ENCODE measurements at regions not wholly inside any gene's neighbourhood (a gene's known extent, or its start where the extent isn't known, plus 50 kb on each side); places are given as distances from the start of the nearest gene placed in this dataset.

DNA sequence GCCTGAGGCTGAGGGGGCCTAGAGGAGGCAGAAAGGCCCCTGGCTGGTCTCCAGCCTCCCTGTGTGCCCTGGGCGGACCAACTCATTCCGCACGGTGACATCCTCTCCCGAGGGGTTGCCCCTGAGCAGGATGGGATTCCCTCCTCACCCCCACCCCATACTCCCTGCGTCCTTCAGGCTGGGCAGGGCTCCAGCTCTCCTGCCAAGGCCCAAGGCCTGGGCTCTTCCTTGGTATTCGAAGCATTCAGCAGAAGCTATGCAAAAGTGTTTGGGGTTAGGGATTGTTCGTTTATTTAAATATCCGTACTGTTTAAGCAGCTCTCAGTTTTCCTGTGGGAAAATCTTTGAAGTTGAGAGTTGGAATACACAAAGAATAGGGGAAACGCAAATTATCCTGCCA, 113.1 kb upstream of the RAB12 start:
- TF ChIP-seq POLR2AphosphoS5 (IDR thresholded peaks at IDR 0.05; ENCODE audit: low read depth, low read length): no peak
- TF ChIP-seq, protein P1, sequence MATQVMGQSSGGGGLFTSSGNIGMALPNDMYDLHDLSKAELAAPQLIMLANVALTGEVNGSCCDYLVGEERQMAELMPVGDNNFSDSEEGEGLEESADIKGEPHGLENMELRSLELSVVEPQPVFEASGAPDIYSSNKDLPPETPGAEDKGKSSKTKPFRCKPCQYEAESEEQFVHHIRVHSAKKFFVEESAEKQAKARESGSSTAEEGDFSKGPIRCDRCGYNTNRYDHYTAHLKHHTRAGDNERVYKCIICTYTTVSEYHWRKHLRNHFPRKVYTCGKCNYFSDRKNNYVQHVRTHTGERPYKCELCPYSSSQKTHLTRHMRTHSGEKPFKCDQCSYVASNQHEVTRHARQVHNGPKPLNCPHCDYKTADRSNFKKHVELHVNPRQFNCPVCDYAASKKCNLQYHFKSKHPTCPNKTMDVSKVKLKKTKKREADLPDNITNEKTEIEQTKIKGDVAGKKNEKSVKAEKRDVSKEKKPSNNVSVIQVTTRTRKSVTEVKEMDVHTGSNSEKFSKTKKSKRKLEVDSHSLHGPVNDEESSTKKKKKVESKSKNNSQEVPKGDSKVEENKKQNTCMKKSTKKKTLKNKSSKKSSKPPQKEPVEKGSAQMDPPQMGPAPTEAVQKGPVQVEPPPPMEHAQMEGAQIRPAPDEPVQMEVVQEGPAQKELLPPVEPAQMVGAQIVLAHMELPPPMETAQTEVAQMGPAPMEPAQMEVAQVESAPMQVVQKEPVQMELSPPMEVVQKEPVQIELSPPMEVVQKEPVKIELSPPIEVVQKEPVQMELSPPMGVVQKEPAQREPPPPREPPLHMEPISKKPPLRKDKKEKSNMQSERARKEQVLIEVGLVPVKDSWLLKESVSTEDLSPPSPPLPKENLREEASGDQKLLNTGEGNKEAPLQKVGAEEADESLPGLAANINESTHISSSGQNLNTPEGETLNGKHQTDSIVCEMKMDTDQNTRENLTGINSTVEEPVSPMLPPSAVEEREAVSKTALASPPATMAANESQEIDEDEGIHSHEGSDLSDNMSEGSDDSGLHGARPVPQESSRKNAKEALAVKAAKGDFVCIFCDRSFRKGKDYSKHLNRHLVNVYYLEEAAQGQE (IDR thresholded peaks at IDR 0.05; ENCODE audit: insufficient read depth in 1 of 2, low read depth in 2 of 2, low read length in 1 of 2): no peak
- no peak for TF ChIP-seq SIN3A (IDR thresholded peaks at IDR 0.05; ENCODE audit: borderline replicate concordance, insufficient read depth, low read depth, low read length)
- no peak for TF ChIP-seq TCF7L2 (IDR thresholded peaks at IDR 0.05; ENCODE audit: low read depth, low read length)
- TF ChIP-seq, protein P2, sequence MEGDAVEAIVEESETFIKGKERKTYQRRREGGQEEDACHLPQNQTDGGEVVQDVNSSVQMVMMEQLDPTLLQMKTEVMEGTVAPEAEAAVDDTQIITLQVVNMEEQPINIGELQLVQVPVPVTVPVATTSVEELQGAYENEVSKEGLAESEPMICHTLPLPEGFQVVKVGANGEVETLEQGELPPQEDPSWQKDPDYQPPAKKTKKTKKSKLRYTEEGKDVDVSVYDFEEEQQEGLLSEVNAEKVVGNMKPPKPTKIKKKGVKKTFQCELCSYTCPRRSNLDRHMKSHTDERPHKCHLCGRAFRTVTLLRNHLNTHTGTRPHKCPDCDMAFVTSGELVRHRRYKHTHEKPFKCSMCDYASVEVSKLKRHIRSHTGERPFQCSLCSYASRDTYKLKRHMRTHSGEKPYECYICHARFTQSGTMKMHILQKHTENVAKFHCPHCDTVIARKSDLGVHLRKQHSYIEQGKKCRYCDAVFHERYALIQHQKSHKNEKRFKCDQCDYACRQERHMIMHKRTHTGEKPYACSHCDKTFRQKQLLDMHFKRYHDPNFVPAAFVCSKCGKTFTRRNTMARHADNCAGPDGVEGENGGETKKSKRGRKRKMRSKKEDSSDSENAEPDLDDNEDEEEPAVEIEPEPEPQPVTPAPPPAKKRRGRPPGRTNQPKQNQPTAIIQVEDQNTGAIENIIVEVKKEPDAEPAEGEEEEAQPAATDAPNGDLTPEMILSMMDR (IDR thresholded peaks at IDR 0.05): no peak
- DNase-seq (ENCODE audit: low read depth, low spot score) (no peak), ATAC-seq (no peak)
- Histone ChIP-seq H3K4me3 (ENCODE audit: low read depth in 2 of 2, low read length in 2 of 2) (no peak overlapping the region), H3K9me3 (ENCODE audit: control insufficient read depth, insufficient read depth, low read depth, low read length) (no peaks in the 10 kb centered on the region), H3K36me3 (ENCODE audit: control insufficient read depth, insufficient read depth, low read length) (no peaks in the 10 kb centered on the region), H3K4me1 (ENCODE audit: control insufficient read depth, insufficient read depth, low read length) (no peaks in the 10 kb centered on the region), H3K27ac (ENCODE audit: low read length) (no peak overlapping the region), H3K27me3 (ENCODE audit: control insufficient read depth, insufficient read depth, low read length) (peaks cover 2% of the 10 kb centered on the region; the same call in 1 of the 2 replicates)
- ChIA-PET POLR2A (interaction anchor here (0.5 to 0.6 kb wide), 2 partner anchors 14 to 20 kb away, joined by 9 to 15 read pairs; no protein-coding TSS in a partner anchor), CTCF (no interaction called here)
- intact Hi-C loops (cut with micrococcal nuclease; ENCODE audit: unreplicated experiment): no loop called here
- no TSS peak for BruUV-seq (replicated peaks)
- in situ Hi-C loops (cut with HindIII; ENCODE audit: low pct_unique_long_range_greater_than_20kb, low sequenced_read_pairs): no loop called here

DNA sequence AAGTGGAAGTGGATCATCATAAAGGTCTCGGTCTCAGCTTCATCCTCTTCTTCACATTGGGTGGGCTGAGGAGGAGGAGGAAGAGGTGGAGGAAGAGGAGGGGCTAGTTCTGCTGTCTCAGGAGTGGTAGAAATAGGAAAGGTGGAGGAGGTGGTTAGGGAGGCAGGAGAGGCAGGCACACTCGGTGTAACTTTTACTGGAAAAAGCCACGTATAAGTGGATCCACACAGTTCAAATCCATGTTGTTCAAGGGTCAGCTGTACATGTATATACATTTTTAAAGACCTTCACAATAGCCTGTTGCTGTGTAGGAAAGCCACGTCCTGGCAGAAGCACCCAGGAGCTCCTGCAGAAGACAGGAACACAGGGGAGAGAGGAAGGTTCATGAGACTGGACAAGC, 110.3 kb upstream of the RAB12 start:
- intact Hi-C loops (cut with micrococcal nuclease; ENCODE audit: unreplicated experiment): no loop called here
- DNase-seq (ENCODE audit: low read depth, low spot score) (no peak), ATAC-seq (no peak)
- POLR2A ChIA-PET: no interaction called here
- CTCF ChIA-PET: no interaction called here
- Histone ChIP-seq H3K27me3 (ENCODE audit: control insufficient read depth, insufficient read depth, low read length) (no peaks in the 10 kb centered on the region; the same call in 1 of the 2 replicates), H3K4me1 (ENCODE audit: control insufficient read depth, insufficient read depth, low read length) (no peaks in the 10 kb centered on the region), H3K27ac (ENCODE audit: low read length) (no peak overlapping the region), H3K4me3 (ENCODE audit: low read depth in 2 of 2, low read length in 2 of 2) (no peak overlapping the region), H3K9me3 (ENCODE audit: control insufficient read depth, insufficient read depth, low read depth, low read length) (no peaks in the 10 kb centered on the region), H3K36me3 (ENCODE audit: control insufficient read depth, insufficient read depth, low read length) (no peaks in the 10 kb centered on the region)
- TF ChIP-seq, protein P1 (IDR thresholded peaks at IDR 0.05; ENCODE audit: insufficient read depth in 1 of 2, low read depth in 2 of 2, low read length in 1 of 2): no peak
- no peak for TF ChIP-seq SIN3A (IDR thresholded peaks at IDR 0.05; ENCODE audit: borderline replicate concordance, insufficient read depth, low read depth, low read length)
- TF ChIP-seq POLR2AphosphoS5 (IDR thresholded peaks at IDR 0.05; ENCODE audit: low read depth, low read length): no peak
- TF ChIP-seq TCF7L2 (IDR thresholded peaks at IDR 0.05; ENCODE audit: low read depth, low read length): no peak
- TF ChIP-seq, protein P2 (IDR thresholded peaks at IDR 0.05): no peak
- no TSS peak for BruUV-seq (replicated peaks)
- in situ Hi-C loops (cut with HindIII; ENCODE audit: low pct_unique_long_range_greater_than_20kb, low sequenced_read_pairs): no loop called here
